Choroid plexus epithelial cell (primary cell): ENCODE measurements at regions not wholly inside any gene's neighbourhood (a gene's known extent, or its start where the extent isn't known, plus 50 kb on each side); places are given as distances from the start of the nearest gene placed in this dataset.
"Not testable (repeated sequence)": the region's sequence is repeated elsewhere in the genome, so short reads cannot be mapped to it uniquely, and the experiment has no call there.

Experiments
- DNase-seq: peaks from one replicate; pipeline ENCODE4 v3.0.0-alpha.2; 2010; ENCODE audit warnings: low read depth
- H3K4me3 ChIP-seq: 2 replicates; pipeline ENCODE4 v1.5.1; 2011; ENCODE audit warnings: low read depth, mild to moderate bottlenecking, control low read depth, low read length, moderate library complexity
- TF ChIP-seq, protein P1 (sequence below): conservative IDR thresholded peaks from 2 replicates; pipeline ENCODE4 v1.5.1; 2011; ENCODE audit warnings: low read depth, mild to moderate bottlenecking, control low read depth, inconsistent platforms, low read length, moderate library complexity

DNA sequence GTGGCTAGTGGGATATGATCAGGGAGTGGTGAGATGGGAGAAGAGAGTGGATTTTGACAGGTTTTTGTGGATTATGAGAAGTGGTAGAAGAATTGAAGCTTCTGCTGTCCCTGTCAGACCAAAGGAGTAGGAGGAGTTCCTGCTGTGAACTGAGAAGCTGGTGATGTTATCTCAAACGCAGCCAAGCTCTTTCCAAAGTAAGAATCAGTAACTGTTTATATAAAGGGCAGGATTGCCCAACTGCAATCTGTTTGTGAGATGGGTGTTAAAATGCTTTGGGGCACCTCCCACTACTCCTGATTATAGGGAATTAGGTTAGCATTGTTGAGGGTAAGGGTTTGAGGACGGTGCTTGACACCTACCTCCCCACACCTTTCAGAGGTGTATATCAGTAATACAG lies 60.5 kb upstream of the USP25 start:
- peak; percentile 75 for DNase-seq
- no peak overlapping the region for H3K4me3 ChIP-seq
- TF ChIP-seq, protein P1, sequence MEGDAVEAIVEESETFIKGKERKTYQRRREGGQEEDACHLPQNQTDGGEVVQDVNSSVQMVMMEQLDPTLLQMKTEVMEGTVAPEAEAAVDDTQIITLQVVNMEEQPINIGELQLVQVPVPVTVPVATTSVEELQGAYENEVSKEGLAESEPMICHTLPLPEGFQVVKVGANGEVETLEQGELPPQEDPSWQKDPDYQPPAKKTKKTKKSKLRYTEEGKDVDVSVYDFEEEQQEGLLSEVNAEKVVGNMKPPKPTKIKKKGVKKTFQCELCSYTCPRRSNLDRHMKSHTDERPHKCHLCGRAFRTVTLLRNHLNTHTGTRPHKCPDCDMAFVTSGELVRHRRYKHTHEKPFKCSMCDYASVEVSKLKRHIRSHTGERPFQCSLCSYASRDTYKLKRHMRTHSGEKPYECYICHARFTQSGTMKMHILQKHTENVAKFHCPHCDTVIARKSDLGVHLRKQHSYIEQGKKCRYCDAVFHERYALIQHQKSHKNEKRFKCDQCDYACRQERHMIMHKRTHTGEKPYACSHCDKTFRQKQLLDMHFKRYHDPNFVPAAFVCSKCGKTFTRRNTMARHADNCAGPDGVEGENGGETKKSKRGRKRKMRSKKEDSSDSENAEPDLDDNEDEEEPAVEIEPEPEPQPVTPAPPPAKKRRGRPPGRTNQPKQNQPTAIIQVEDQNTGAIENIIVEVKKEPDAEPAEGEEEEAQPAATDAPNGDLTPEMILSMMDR, result no peak

DNA sequence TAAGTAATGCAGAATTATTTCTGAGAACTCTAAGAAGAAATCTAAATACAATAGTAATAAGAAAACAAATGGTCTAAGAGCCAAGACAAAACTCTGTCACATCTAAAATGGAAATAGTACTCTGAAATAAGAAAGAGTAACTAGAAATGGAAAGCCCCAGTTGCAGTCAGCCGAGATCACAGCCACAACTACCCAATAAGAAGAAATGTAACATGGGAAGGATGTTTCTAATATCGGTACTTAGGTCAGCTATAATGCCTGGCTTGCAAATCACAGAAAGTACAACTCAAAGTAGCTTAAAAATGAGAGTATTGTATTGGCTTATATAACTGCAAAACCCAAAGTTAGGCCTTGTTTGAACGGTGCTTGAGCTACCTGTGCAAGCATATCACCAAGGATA lies 58.6 kb upstream of the USP25 start:
- TF ChIP-seq, protein P1, result no peak
- no peak for DNase-seq
- H3K4me3 ChIP-seq, result no peak overlapping the region

DNA sequence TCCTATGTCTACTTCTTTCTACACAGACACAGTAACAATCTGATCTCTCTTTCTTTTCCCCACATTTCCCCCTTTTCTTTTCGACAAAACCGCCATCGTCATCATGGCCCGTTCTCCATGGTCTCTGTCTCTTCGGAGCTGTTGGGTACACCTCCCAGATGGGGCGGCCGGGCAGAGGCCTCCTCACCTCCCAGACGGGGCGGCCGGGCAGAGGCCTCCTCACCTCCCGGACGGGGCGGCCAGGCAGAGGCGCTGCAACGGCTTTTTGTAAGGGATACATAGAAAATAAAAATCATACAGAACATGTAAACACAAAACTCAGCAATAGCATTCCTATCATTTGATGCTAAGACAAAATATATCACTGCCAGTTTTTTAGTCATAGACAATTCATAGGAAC lies 57.2 kb upstream of the USP25 start:
- DNase-seq, result not testable (repeated sequence)

DNA sequence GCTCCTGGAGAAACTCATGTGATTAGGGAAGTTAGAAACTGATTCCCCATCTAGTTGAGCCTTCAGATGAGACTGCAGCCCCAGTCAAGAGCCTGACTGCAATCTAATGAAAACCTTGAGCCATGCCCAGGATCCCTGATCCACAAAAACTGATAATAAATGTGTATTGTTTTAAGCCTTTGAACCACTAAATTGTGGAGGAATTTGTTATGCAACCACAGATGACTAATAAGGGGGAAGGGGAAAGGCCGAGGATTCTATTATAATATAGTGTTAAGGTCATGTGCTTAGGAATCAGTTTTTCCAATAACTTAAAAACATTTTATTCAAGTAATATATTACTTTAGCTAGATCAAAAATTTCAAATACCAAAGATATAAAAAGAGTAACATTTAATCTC lies 52.8 kb upstream of the USP25 start:
- no peak for DNase-seq
- TF ChIP-seq, protein P1, result no peak
- H3K4me3 ChIP-seq, result no peak overlapping the region

More for the DNA sequence above, 57.2 kb upstream of the USP25 start:
- H3K4me3 ChIP-seq, result not testable (repeated sequence)

DNA sequence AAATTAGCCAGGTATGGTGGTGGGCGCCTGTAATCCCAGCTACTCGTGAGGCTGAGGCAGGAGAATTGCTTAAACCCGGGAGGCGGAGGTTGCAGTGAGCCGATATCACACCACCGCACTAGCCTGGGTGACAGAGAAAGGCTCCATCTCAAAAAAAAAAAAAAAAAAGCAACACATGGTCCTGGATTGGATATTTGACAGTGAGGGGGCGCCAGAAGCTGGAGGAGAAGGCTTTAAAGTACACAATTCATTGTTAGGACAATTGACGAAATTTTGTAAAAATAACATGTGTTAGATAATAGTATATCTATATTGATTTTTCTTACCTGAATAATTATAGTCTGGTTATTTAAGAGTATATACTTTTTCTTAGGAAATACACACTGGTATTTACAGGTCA lies 50.2 kb upstream of the USP25 start:
- H3K4me3 ChIP-seq, result no peak overlapping the region
- no peak for DNase-seq
- TF ChIP-seq, protein P1, result no peak
